ENCODE measurements at regions not wholly inside any gene's neighbourhood (a gene's known extent, or its start where the extent isn't known, plus 50 kb on each side); places are given as distances from the start of the nearest gene placed in this dataset.
"Not testable (repeated sequence)": the region's sequence is repeated elsewhere in the genome, so short reads cannot be mapped to it uniquely, and the experiment has no call there.

GRCh38 chr16:6698548-6698947 lies 634.1 kb upstream of the RBFOX1 start:
- Mint-ChIP-seq H3K9me3 (peaks cover 5 to 10% (median 8%) of the 10 kb centered on the region in 5 donors), H3K36me3 (no peaks in the 10 kb centered on the region), H3K27me3 (no peaks in the 10 kb centered on the region), H3K27ac (no peak overlapping the region), H3K4me3 (no peak overlapping the region), H3K4me1 (no peaks in the 10 kb centered on the region)
- ChIA-PET POLR2A (no interaction called here), CTCF (no interaction called here)
- H3K27me3 ChIP-seq (ENCODE audit: insufficient read depth, low read length, poor library complexity, severe bottlenecking), result no peaks in the 10 kb centered on the region
- H3K4me3 ChIP-seq (ENCODE audit: low read length), result no peak overlapping the region
- H3K36me3 ChIP-seq (ENCODE audit: insufficient read depth, low read length), result no peaks in the 10 kb centered on the region
- no peaks in the 10 kb centered on the region for H3K9me3 ChIP-seq (ENCODE audit: low read length)
- no peak for DNase-seq
- no peak overlapping the region for H3K27ac ChIP-seq (ENCODE audit: low read depth, low read length)
- no peaks in the 10 kb centered on the region for H3K4me1 ChIP-seq (ENCODE audit: insufficient read depth, low read length)

- no peaks in the 10 kb centered on the region for H3K27me3 ChIP-seq (ENCODE audit: insufficient read depth, low read length, poor library complexity, severe bottlenecking)
- no peaks in the 10 kb centered on the region for H3K4me1 ChIP-seq (ENCODE audit: insufficient read depth, low read length)
- no peak overlapping the region for H3K27ac ChIP-seq (ENCODE audit: low read depth, low read length)
- H3K9me3 Mint-ChIP-seq, result peaks cover 2 to 8% (median 5%) of the 10 kb centered on the region in 5 donors
- no peak overlapping the region for H3K27ac Mint-ChIP-seq
- H3K27me3 Mint-ChIP-seq, result no peaks in the 10 kb centered on the region
- DNase-seq, result no peak
- H3K4me3 ChIP-seq (ENCODE audit: low read length), result no peak overlapping the region
- no peaks in the 10 kb centered on the region for H3K9me3 ChIP-seq (ENCODE audit: low read length)
- POLR2A ChIA-PET, result no interaction called here
- CTCF ChIA-PET, result no interaction called here
- H3K4me3 Mint-ChIP-seq, result no peak overlapping the region
- no peaks in the 10 kb centered on the region for H3K36me3 Mint-ChIP-seq
- no peaks in the 10 kb centered on the region for H3K36me3 ChIP-seq (ENCODE audit: insufficient read depth, low read length)
- H3K4me1 Mint-ChIP-seq, result no peaks in the 10 kb centered on the region
These were observed 637.0 kb upstream of the RBFOX1 start for GRCh38 chr16:6695666-6696065.

GRCh38 chr16:6694636-6695035 lies 638.0 kb upstream of the RBFOX1 start:
- Histone ChIP-seq H3K27me3 (ENCODE audit: insufficient read depth, low read length, poor library complexity, severe bottlenecking) (no peaks in the 10 kb centered on the region), H3K36me3 (ENCODE audit: insufficient read depth, low read length) (no peaks in the 10 kb centered on the region), H3K4me1 (ENCODE audit: insufficient read depth, low read length) (no peaks in the 10 kb centered on the region), H3K9me3 (ENCODE audit: low read length) (no peaks in the 10 kb centered on the region), H3K4me3 (ENCODE audit: low read length) (no peak overlapping the region), H3K27ac (ENCODE audit: low read depth, low read length) (no peak overlapping the region)
- H3K4me1 Mint-ChIP-seq, result no peaks in the 10 kb centered on the region
- no peak overlapping the region for H3K27ac Mint-ChIP-seq
- no peak overlapping the region for H3K4me3 Mint-ChIP-seq
- DNase-seq, result no peak
- ChIA-PET POLR2A (no interaction called here), CTCF (no interaction called here)
- no peaks in the 10 kb centered on the region for H3K36me3 Mint-ChIP-seq
- peaks cover 2 to 8% (median 5%) of the 10 kb centered on the region in 5 donors for H3K9me3 Mint-ChIP-seq
- H3K27me3 Mint-ChIP-seq, result no peaks in the 10 kb centered on the region

GRCh38 chr16:6693418-6693817 lies 639.2 kb upstream of the RBFOX1 start:
- H3K27ac ChIP-seq (ENCODE audit: low read depth, low read length); H3K27me3 Mint-ChIP-seq; H3K4me3 ChIP-seq (ENCODE audit: low read length); H3K4me3 Mint-ChIP-seq; DNase-seq; H3K9me3 ChIP-seq (ENCODE audit: low read length); H3K27me3 ChIP-seq (ENCODE audit: insufficient read depth, low read length, poor library complexity, severe bottlenecking); H3K36me3 ChIP-seq (ENCODE audit: insufficient read depth, low read length); H3K4me1 ChIP-seq (ENCODE audit: insufficient read depth, low read length); H3K36me3 Mint-ChIP-seq; H3K4me1 Mint-ChIP-seq; H3K27ac Mint-ChIP-seq; POLR2A ChIA-PET; CTCF ChIA-PET: not testable (repeated sequence)
- peaks cover 0 to 10% (median 4%) of the 10 kb centered on the region in 5 donors for H3K9me3 Mint-ChIP-seq

GRCh38 chr16:6692874-6693273 lies 639.8 kb upstream of the RBFOX1 start:
- Mint-ChIP-seq H3K9me3 (peaks cover 1 to 12% (median 2%) of the 10 kb centered on the region in 5 donors), H3K27me3 (no peaks in the 10 kb centered on the region), H3K27ac (no peak overlapping the region), H3K36me3 (no peaks in the 10 kb centered on the region), H3K4me1 (no peaks in the 10 kb centered on the region), H3K4me3 (no peak overlapping the region)
- DNase-seq, result no peak
- H3K27ac ChIP-seq (ENCODE audit: low read depth, low read length), result no peak overlapping the region
- H3K4me3 ChIP-seq (ENCODE audit: low read length), result no peak overlapping the region
- POLR2A ChIA-PET, result no interaction called here
- no peaks in the 10 kb centered on the region for H3K36me3 ChIP-seq (ENCODE audit: insufficient read depth, low read length)
- no peaks in the 10 kb centered on the region for H3K4me1 ChIP-seq (ENCODE audit: insufficient read depth, low read length)
- no peaks in the 10 kb centered on the region for H3K9me3 ChIP-seq (ENCODE audit: low read length)
- CTCF ChIA-PET, result no interaction called here
- no peaks in the 10 kb centered on the region for H3K27me3 ChIP-seq (ENCODE audit: insufficient read depth, low read length, poor library complexity, severe bottlenecking)

- H3K4me3 ChIP-seq (ENCODE audit: low read length), result no peak overlapping the region
- Mint-ChIP-seq H3K4me1 (no peaks in the 10 kb centered on the region), H3K27me3 (no peaks in the 10 kb centered on the region), H3K36me3 (no peaks in the 10 kb centered on the region), H3K27ac (no peak overlapping the region), H3K9me3 (peaks cover 0 to 19% (median 6%) of the 10 kb centered on the region in 5 donors), H3K4me3 (no peak overlapping the region)
- H3K9me3 ChIP-seq (ENCODE audit: low read length), result no peaks in the 10 kb centered on the region
- no peaks in the 10 kb centered on the region for H3K36me3 ChIP-seq (ENCODE audit: insufficient read depth, low read length)
- no peaks in the 10 kb centered on the region for H3K27me3 ChIP-seq (ENCODE audit: insufficient read depth, low read length, poor library complexity, severe bottlenecking)
- ChIA-PET POLR2A (no interaction called here), CTCF (no interaction called here)
- DNase-seq, result no peak
- no peaks in the 10 kb centered on the region for H3K4me1 ChIP-seq (ENCODE audit: insufficient read depth, low read length)
- H3K27ac ChIP-seq (ENCODE audit: low read depth, low read length), result no peak overlapping the region
These were observed 641.9 kb upstream of the RBFOX1 start for GRCh38 chr16:6690741-6691140.

- Histone ChIP-seq H3K4me3 (ENCODE audit: low read length) (no peak overlapping the region), H3K36me3 (ENCODE audit: insufficient read depth, low read length) (no peaks in the 10 kb centered on the region), H3K27me3 (ENCODE audit: insufficient read depth, low read length, poor library complexity, severe bottlenecking) (no peaks in the 10 kb centered on the region), H3K9me3 (ENCODE audit: low read length) (no peaks in the 10 kb centered on the region), H3K27ac (ENCODE audit: low read depth, low read length) (no peak overlapping the region), H3K4me1 (ENCODE audit: insufficient read depth, low read length) (no peaks in the 10 kb centered on the region)
- Mint-ChIP-seq H3K4me3 (no peak overlapping the region), H3K9me3 (peaks cover 1 to 17% (median 6%) of the 10 kb centered on the region in 5 donors), H3K27me3 (no peaks in the 10 kb centered on the region), H3K27ac (no peak overlapping the region), H3K4me1 (no peaks in the 10 kb centered on the region), H3K36me3 (no peaks in the 10 kb centered on the region)
- no peak for DNase-seq
- POLR2A ChIA-PET, result no interaction called here
- CTCF ChIA-PET, result no interaction called here
These were observed 643.0 kb upstream of the RBFOX1 start for GRCh38 chr16:6689643-6690042.

GRCh38 chr16:6687593-6687992 lies 645.1 kb upstream of the RBFOX1 start:
- H3K36me3 ChIP-seq (ENCODE audit: insufficient read depth, low read length), result no peaks in the 10 kb centered on the region
- H3K4me3 ChIP-seq (ENCODE audit: low read length), result no peak overlapping the region
- H3K27me3 Mint-ChIP-seq, result no peaks in the 10 kb centered on the region
- DNase-seq, result no peak
- POLR2A ChIA-PET, result no interaction called here
- CTCF ChIA-PET, result interaction anchor here (0.6 kb wide), 1 partner anchor 638 kb away, joined by 3 read pairs; no protein-coding TSS in a partner anchor
- no peaks in the 10 kb centered on the region for H3K9me3 ChIP-seq (ENCODE audit: low read length)
- no peaks in the 10 kb centered on the region for H3K4me1 Mint-ChIP-seq
- no peaks in the 10 kb centered on the region for H3K27me3 ChIP-seq (ENCODE audit: insufficient read depth, low read length, poor library complexity, severe bottlenecking)
- H3K9me3 Mint-ChIP-seq, result peaks cover 4 to 17% (median 6%) of the 10 kb centered on the region in 5 donors
- no peak overlapping the region for H3K4me3 Mint-ChIP-seq
- no peaks in the 10 kb centered on the region for H3K36me3 Mint-ChIP-seq
- no peak overlapping the region for H3K27ac Mint-ChIP-seq
- no peak overlapping the region for H3K27ac ChIP-seq (ENCODE audit: low read depth, low read length)
- no peaks in the 10 kb centered on the region for H3K4me1 ChIP-seq (ENCODE audit: insufficient read depth, low read length)

- H3K9me3 Mint-ChIP-seq, result peaks cover 5 to 22% (median 8%) of the 10 kb centered on the region in 5 donors
- H3K4me3 ChIP-seq (ENCODE audit: low read length), result no peak overlapping the region
- no peaks in the 10 kb centered on the region for H3K9me3 ChIP-seq (ENCODE audit: low read length)
- H3K27me3 ChIP-seq (ENCODE audit: insufficient read depth, low read length, poor library complexity, severe bottlenecking), result no peaks in the 10 kb centered on the region
- no peak overlapping the region for H3K27ac ChIP-seq (ENCODE audit: low read depth, low read length)
- DNase-seq, result no peak
- no peaks in the 10 kb centered on the region for H3K4me1 Mint-ChIP-seq
- H3K27ac Mint-ChIP-seq, result no peak overlapping the region
- H3K4me3 Mint-ChIP-seq, result no peak overlapping the region
- ChIA-PET POLR2A (no interaction called here), CTCF (no interaction called here)
- no peaks in the 10 kb centered on the region for H3K36me3 Mint-ChIP-seq
- H3K27me3 Mint-ChIP-seq, result no peaks in the 10 kb centered on the region
- H3K36me3 ChIP-seq (ENCODE audit: insufficient read depth, low read length), result no peaks in the 10 kb centered on the region
- no peaks in the 10 kb centered on the region for H3K4me1 ChIP-seq (ENCODE audit: insufficient read depth, low read length)
These were observed 648.5 kb upstream of the RBFOX1 start for GRCh38 chr16:6684076-6684673.
